H9 (cell line): ENCODE measurements at regions not wholly inside any gene's neighbourhood (a gene's known extent, or its start where the extent isn't known, plus 50 kb on each side); places are given as distances from the start of the nearest gene placed in this dataset.

Experiments used
- DNase-seq: peaks from one replicate; pipeline ENCODE4 v3.0.0-alpha.2; 2017
- H2AFZ ChIP-seq: one replicate; pipeline ENCODE4 v1.6.1; 2013; ENCODE audit warnings: mild to moderate bottlenecking, low read length, control low read depth, moderate library complexity
- H2AK5ac ChIP-seq: 2 replicates; pipeline ENCODE4 v1.6.1; 2013; ENCODE audit warnings: low read length, control low read depth, mixed read lengths; ENCODE audit not compliant: insufficient read length
- H2BK120ac ChIP-seq: one replicate; pipeline ENCODE4 v1.6.1; 2013; ENCODE audit warnings: low read depth, mild to moderate bottlenecking, low read length, control low read depth, inconsistent platforms; ENCODE audit not compliant: poor library complexity, severe bottlenecking
- H2BK12ac ChIP-seq: 2 replicates; pipeline ENCODE4 v1.6.1; 2013; ENCODE audit warnings: low read length, control low read depth, mixed read lengths, low read depth; ENCODE audit not compliant: insufficient read length
- H2BK15ac ChIP-seq: 2 replicates; pipeline ENCODE4 v1.6.1; 2013; ENCODE audit warnings: low read depth, low read length, control low read depth
- H2BK20ac ChIP-seq: one replicate; pipeline ENCODE4 v1.6.1; 2013; ENCODE audit warnings: low read depth, mild to moderate bottlenecking, low read length, control low read depth, inconsistent platforms; ENCODE audit not compliant: poor library complexity, severe bottlenecking
- H2BK5ac ChIP-seq: 2 replicates; pipeline ENCODE4 v1.6.1; 2013; ENCODE audit warnings: low read length, control low read depth, mixed read lengths; ENCODE audit not compliant: insufficient read length
- H3K14ac ChIP-seq: 2 replicates; pipeline ENCODE4 v1.6.1; 2013; ENCODE audit warnings: low read length, control low read depth; ENCODE audit not compliant: insufficient read depth
- H3K18ac ChIP-seq: 2 replicates; pipeline ENCODE4 v1.6.1; 2013; ENCODE audit warnings: low read depth, mild to moderate bottlenecking, mixed read lengths, low read length, control low read depth; ENCODE audit not compliant: insufficient read length
- H3K23ac ChIP-seq: 2 replicates; pipeline ENCODE4 v1.6.1; 2013; ENCODE audit warnings: low read length, control low read depth, mixed read lengths, low read depth; ENCODE audit not compliant: insufficient read length
- H3K23me2 ChIP-seq: 2 replicates; pipeline ENCODE4 v1.6.1; 2013; ENCODE audit warnings: low read depth, mild to moderate bottlenecking, mixed read lengths, low read length, control low read depth; ENCODE audit not compliant: insufficient read length, poor library complexity, severe bottlenecking
- H3K27ac ChIP-seq: 2 replicates; pipeline ENCODE4 v1.5.1; 2013; ENCODE audit warnings: low read length, control low read depth, mixed read lengths, low read depth; ENCODE audit not compliant: insufficient read length
- H3K27me3 ChIP-seq: 2 replicates; pipeline ENCODE4 v1.6.1; 2013; ENCODE audit warnings: low read length, control low read depth, inconsistent platforms; ENCODE audit not compliant: insufficient read depth
- H3K4ac ChIP-seq: 2 replicates; pipeline ENCODE4 v1.6.1; 2013; ENCODE audit warnings: low read depth, mild to moderate bottlenecking, control low read depth, inconsistent platforms, low read length, moderate library complexity
- H3K4me1 ChIP-seq: 2 replicates; pipeline ENCODE4 v1.6.1; 2013; ENCODE audit warnings: low read length, control low read depth, inconsistent platforms; ENCODE audit not compliant: insufficient read depth
- H3K4me2 ChIP-seq: 2 replicates; pipeline ENCODE4 v1.6.1; 2013; ENCODE audit warnings: low read length, control low read depth, mixed read lengths; ENCODE audit not compliant: insufficient read length, insufficient read depth
- H3K56ac ChIP-seq: 2 replicates; pipeline ENCODE4 v1.6.1; 2013; ENCODE audit warnings: low read depth, mild to moderate bottlenecking, mixed read lengths, low read length, control low read depth; ENCODE audit not compliant: insufficient read length
- H3K79me1 ChIP-seq: 2 replicates; pipeline ENCODE4 v1.6.1; 2013; ENCODE audit warnings: low read depth, mild to moderate bottlenecking, moderate library complexity, low read length, control low read depth, inconsistent platforms; ENCODE audit not compliant: insufficient read depth, poor library complexity, severe bottlenecking
- H3K79me2 ChIP-seq: 2 replicates; pipeline ENCODE4 v1.6.1; 2013; ENCODE audit warnings: low read length, control low read depth, inconsistent platforms; ENCODE audit not compliant: insufficient read depth
- H3K9ac ChIP-seq: 2 replicates; pipeline ENCODE4 v1.6.1; 2013; ENCODE audit warnings: low read length, control low read depth, mixed read lengths; ENCODE audit not compliant: insufficient read length; ENCODE audit errors: extremely low read depth
- H3K9me3 ChIP-seq: one replicate; pipeline ENCODE4 v1.6.1; 2013; ENCODE audit warnings: low read depth, low read length, inconsistent platforms; ENCODE audit not compliant: control insufficient read depth
- H3T11ph ChIP-seq: one replicate; pipeline ENCODE4 v1.6.1; 2013; ENCODE audit warnings: mild to moderate bottlenecking, low read length, control low read depth, inconsistent platforms
- H4K20me1 ChIP-seq: one replicate; pipeline ENCODE4 v1.6.1; 2013; ENCODE audit not compliant: control insufficient read depth, insufficient read length, insufficient read depth
- H4K5ac ChIP-seq: 2 replicates; pipeline ENCODE4 v1.6.1; 2013; ENCODE audit warnings: low read depth, mild to moderate bottlenecking, mixed read lengths, low read length, control low read depth; ENCODE audit not compliant: insufficient read length
- H4K8ac ChIP-seq: replicated peaks from 2 replicates; pipeline ENCODE4 v1.6.1; 2013; ENCODE audit warnings: low read length, control low read depth, mixed read lengths, low read depth; ENCODE audit not compliant: insufficient read length
- H4K91ac ChIP-seq: 2 replicates; pipeline ENCODE4 v1.6.1; 2013; ENCODE audit warnings: low read depth, mild to moderate bottlenecking, moderate library complexity, mixed read lengths, low read length, control low read depth; ENCODE audit not compliant: insufficient read length
- H3K27ac Mint-ChIP-seq, 3 experiments: 2 replicates in 2 of 3; 3 replicates in 1 of 3; pipeline ENCODE4 v1.8.0; 2020 to 2021; ENCODE audit warnings: mixed read lengths in 3 of 3, mild to moderate bottlenecking in 1 of 3, moderate library complexity in 1 of 3
- H3K27me3 Mint-ChIP-seq: 2 replicates; pipeline ENCODE4 v1.8.0; 2021; ENCODE audit warnings: low read depth, mild to moderate bottlenecking, moderate library complexity, mixed read lengths
- H3K36me3 Mint-ChIP-seq, 3 experiments: 2 replicates in 2 of 3; 3 replicates in 1 of 3; pipeline ENCODE4 v1.8.0; 2020 to 2021; ENCODE audit warnings: low read depth in 3 of 3, mixed read lengths in 3 of 3; ENCODE audit not compliant: insufficient read depth in 1 of 3
- H3K4me1 Mint-ChIP-seq, 2 experiments: 2 replicates each; pipeline ENCODE4 v1.8.0; 2020; ENCODE audit warnings: mixed read lengths in 2 of 2
- H3K4me3 Mint-ChIP-seq, 2 experiments: 2 replicates in 1 of 2; 3 replicates in 1 of 2; pipeline ENCODE4 v1.8.0; 2020 to 2021; ENCODE audit warnings: mild to moderate bottlenecking in 2 of 2, mixed read lengths in 2 of 2, moderate library complexity in 1 of 2
- H3K9me3 Mint-ChIP-seq, 2 experiments: 2 replicates in 1 of 2; 3 replicates in 1 of 2; pipeline ENCODE4 v1.8.0; 2020; ENCODE audit warnings: mild to moderate bottlenecking in 2 of 2, mixed read lengths in 2 of 2, moderate library complexity in 1 of 2
- WGBS: extraction: QIAGEN DNeasy Blood & Tissue Kit; methylation state at CpG from one replicate; pipeline ENCODE4 v1.1.7; 2013; ENCODE audit warnings: missing lambda C conversion rate, low lambda C conversion rate, mixed read lengths; ENCODE audit not compliant: insufficient read length; ENCODE audit errors: extremely low coverage; 5-methylcytosine and 5-hydroxymethylcytosine counted together
- TF ChIP-seq, protein P1 (sequence below): fragments of 200-600 bp; sonication (generic); conservative IDR thresholded peaks from 3 replicates; pipeline ENCODE4 v1.8.0; 2021; ENCODE audit warnings: antibody characterized with exemption, mild to moderate bottlenecking

- Histone ChIP-seq H3K14ac (no peak overlapping the region), H3T11ph (no peak overlapping the region), H3K27me3 (no peaks in the 10 kb centered on the region), H3K27ac (no peak overlapping the region), H2BK15ac (no peak overlapping the region), H4K8ac (no peak overlapping the region), H3K4ac (no peak overlapping the region), H2BK120ac (peak overlapping the region; percentile 69), H3K4me2 (no peak overlapping the region), H2AFZ (peak overlapping the region; percentile 82), H3K4me1 (no peaks in the 10 kb centered on the region), H2BK12ac (no peak overlapping the region), H3K18ac (no peak overlapping the region), H3K79me1 (no peaks in the 10 kb centered on the region), H4K20me1 (no peaks in the 10 kb centered on the region), H3K9me3 (no peaks in the 10 kb centered on the region), H3K23me2 (no peaks in the 10 kb centered on the region), H4K5ac (no peak overlapping the region), H3K56ac (no peak overlapping the region), H2AK5ac (no peak overlapping the region), H3K9ac (no peak overlapping the region), H3K23ac (no peak overlapping the region), H2BK5ac (no peak overlapping the region), H2BK20ac (no peak overlapping the region), H3K79me2 (no peaks in the 10 kb centered on the region), H4K91ac (no peak overlapping the region)
- TF ChIP-seq, protein P1, sequence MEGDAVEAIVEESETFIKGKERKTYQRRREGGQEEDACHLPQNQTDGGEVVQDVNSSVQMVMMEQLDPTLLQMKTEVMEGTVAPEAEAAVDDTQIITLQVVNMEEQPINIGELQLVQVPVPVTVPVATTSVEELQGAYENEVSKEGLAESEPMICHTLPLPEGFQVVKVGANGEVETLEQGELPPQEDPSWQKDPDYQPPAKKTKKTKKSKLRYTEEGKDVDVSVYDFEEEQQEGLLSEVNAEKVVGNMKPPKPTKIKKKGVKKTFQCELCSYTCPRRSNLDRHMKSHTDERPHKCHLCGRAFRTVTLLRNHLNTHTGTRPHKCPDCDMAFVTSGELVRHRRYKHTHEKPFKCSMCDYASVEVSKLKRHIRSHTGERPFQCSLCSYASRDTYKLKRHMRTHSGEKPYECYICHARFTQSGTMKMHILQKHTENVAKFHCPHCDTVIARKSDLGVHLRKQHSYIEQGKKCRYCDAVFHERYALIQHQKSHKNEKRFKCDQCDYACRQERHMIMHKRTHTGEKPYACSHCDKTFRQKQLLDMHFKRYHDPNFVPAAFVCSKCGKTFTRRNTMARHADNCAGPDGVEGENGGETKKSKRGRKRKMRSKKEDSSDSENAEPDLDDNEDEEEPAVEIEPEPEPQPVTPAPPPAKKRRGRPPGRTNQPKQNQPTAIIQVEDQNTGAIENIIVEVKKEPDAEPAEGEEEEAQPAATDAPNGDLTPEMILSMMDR = no peak
- Mint-ChIP-seq H3K27ac (no peak overlapping the region), H3K36me3 (no peaks in the 10 kb centered on the region), H3K4me1 (no peaks in the 10 kb centered on the region), H3K9me3 (no peaks in the 10 kb centered on the region), H3K27me3 (no peaks in the 10 kb centered on the region), H3K4me3 (no peak overlapping the region)
- no CpG with 5 or more reads among the region's 10 CpGs for WGBS
- peak; percentile 28 for DNase-seq
Observed at GRCh38 chr14:46063872-46064271, 587.7 kb downstream of the RPL10L start.
